Coronary artery (tissue), 2 donors: ENCODE measurements at regions not wholly inside any gene's neighbourhood (a gene's known extent, or its start where the extent isn't known, plus 50 kb on each side); places are given as distances from the start of the nearest gene placed in this dataset.

Experiments used
- DNase-seq: peaks from one replicate; pipeline ENCODE4 v3.0.0-alpha.2; 2017; ENCODE audit warnings: low spot score
- H3K27ac ChIP-seq, 2 donors: fragments of 200-600 bp; sonication (generic); one replicate each; pipeline ENCODE4 v1.5.1; 2016 to 2019
- H3K4me3 ChIP-seq: fragments of 200-600 bp; sonication (generic); 2 replicates; pipeline ENCODE4 v1.5.1; 2016; ENCODE audit warnings: mild to moderate bottlenecking, moderate library complexity
- TF ChIP-seq, protein P1 (sequence below): fragments of 200-600 bp; sonication (generic); IDR thresholded peaks from one replicate; pipeline ENCODE4 v1.5.1; 2019; ENCODE audit warnings: antibody characterized with exemption

DNA sequence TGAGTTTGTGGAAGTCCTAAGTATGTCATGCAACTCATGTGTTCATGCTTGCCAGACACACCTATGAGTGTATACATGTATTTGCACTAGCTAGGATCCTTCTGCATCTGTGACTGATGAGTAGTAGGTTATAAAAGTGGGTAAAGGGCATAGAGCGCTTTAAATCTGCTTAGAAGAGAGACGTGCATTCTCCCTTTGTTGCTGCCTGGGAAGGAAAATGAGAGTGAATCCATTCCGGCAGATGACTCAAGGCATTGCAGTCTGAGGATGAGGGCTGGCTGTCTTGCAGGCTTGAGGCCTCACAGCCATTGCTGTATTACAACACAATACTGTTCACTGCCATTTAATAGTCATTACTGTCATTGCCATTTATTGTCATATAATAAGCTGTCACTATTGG is 120.8 kb upstream of the UMPS start:
- Histone ChIP-seq H3K27ac (no peak overlapping the region), H3K4me3 (no peak overlapping the region)
- TF ChIP-seq, protein P1, sequence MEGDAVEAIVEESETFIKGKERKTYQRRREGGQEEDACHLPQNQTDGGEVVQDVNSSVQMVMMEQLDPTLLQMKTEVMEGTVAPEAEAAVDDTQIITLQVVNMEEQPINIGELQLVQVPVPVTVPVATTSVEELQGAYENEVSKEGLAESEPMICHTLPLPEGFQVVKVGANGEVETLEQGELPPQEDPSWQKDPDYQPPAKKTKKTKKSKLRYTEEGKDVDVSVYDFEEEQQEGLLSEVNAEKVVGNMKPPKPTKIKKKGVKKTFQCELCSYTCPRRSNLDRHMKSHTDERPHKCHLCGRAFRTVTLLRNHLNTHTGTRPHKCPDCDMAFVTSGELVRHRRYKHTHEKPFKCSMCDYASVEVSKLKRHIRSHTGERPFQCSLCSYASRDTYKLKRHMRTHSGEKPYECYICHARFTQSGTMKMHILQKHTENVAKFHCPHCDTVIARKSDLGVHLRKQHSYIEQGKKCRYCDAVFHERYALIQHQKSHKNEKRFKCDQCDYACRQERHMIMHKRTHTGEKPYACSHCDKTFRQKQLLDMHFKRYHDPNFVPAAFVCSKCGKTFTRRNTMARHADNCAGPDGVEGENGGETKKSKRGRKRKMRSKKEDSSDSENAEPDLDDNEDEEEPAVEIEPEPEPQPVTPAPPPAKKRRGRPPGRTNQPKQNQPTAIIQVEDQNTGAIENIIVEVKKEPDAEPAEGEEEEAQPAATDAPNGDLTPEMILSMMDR: no peak
- DNase-seq: no peak

DNA sequence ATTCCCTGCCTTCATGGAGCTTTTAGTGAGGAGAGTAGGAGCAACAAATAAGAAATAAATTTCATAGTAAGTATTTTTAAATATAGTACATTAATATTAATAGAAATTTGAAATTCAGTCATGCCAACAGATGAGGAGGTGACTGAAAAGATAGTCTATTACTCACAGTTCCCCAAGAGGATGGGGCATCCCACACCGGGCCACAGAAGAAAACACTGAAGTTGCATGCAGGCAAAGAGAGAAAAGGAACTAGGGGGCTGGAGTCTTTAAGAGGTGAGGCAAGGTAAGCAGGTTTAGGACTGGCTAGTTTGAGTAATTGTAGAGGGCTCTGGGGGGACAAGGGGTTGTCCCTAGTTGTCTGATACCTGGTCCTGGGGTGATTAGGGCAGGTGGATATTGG is 120.1 kb upstream of the UMPS start:
- Histone ChIP-seq H3K4me3 (no peak overlapping the region), H3K27ac (no peak overlapping the region)
- DNase-seq: no peak
- TF ChIP-seq, protein P1: no peak

DNA sequence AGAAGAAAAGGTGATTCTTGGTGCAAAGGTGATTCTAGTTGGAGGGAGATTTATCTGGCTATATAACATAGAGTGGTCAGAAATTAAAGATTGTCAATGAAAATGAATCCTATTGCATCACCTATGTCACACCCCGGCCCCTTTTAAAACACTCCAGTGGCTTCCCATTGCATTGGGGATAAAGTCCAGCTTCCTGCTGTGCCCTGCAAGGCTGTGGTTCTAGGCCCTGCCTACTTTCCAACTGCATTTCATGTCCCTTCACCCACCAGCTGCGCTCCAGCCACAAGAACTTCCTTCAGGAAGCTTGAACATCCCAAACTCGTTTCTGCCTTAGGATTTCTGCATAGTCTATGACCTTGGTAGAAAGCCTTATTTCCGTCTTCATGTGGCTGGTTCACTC is 118.7 kb upstream of the UMPS start:
- TF ChIP-seq, protein P1: no peak
- Histone ChIP-seq H3K27ac (no peak overlapping the region), H3K4me3 (no peak overlapping the region)
- DNase-seq: no peak

DNA sequence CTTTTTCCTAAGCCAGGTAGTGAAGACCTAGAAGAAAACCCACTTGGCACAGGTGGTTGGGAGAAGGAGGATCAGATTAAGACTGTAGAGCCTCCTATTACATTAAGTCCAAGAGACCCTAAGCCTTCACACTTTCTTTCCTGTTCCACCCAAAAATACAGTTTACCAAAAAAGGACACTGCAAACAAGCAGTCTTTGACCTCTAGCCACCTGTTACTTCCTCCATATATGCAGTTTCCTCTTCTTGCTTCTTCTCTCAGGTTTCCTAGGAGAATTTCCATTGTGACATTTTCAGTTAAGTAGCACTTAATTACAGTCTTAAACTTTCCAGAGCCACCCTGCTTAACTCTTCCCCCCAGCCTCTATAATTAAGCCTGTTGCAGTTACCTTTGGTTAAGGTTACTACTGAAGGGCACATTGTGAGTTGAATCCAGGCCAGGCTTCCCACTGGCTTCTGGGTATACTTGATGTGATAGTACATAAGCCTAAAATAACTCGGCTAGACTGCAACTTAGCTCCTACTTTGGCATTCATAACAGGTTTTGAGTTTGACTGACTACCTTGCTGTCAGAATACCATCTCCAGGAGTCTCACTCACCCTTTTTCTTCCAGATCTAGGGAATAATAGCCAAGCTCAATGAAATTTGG is 114.2 kb upstream of the UMPS start:
- TF ChIP-seq, protein P1: no peak
- no peak for DNase-seq
- H3K4me3 ChIP-seq: no peak overlapping the region
- no peak overlapping the region for H3K27ac ChIP-seq

GRCh38 chr3:124617177-124617576 is 113.1 kb upstream of the UMPS start:
- Histone ChIP-seq H3K4me3 (no peak overlapping the region), H3K27ac (no peak overlapping the region)
- TF ChIP-seq, protein P1: no peak
- DNase-seq: no peak

DNA sequence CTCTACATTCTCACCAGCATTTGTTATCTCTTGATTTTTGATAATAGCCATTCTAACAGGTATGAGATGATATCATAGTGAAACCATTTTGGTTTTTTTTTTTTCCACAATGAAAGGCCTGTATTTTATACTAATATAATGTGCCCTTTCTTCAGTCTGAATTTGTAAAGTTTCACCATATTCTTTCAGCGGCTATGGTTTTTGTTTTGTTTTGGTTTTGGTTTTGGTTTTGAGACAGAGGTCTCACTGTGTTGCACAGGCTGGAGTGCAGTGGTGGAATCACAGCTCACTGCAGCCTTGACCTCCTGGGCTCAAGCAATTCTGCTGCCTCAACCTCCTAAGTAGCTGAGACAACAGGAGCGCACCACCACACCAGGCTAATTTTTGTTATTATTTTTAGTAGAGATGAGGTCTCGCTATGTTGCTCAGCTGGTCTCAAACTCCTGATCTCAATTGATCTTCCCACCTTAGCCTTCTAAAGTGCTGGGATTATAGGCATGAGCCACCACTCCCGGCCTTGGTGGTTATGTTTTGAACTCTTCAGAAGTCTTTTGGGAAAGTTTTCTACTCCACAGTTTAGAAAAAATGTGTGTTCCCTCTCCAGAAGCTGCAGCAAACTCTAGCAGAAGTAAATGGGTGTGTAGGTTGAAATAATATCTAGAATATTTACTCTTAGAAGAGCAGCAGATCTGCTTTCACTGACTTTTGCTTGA is 110.2 kb upstream of the UMPS start:
- TF ChIP-seq, protein P1: no peak
- Histone ChIP-seq H3K27ac (peak overlapping the region in 1 of 2 donors; percentile 1), H3K4me3 (no peak overlapping the region)
- DNase-seq: no peak

- H3K4me3 ChIP-seq: no peak overlapping the region
- DNase-seq: no peak
- peak overlapping the region in 1 of 2 donors; percentile 1 for H3K27ac ChIP-seq
- TF ChIP-seq, protein P1: no peak
These were observed 109.6 kb upstream of the UMPS start for GRCh38 chr3:124620600-124621063.
